Subcutaneous abdominal adipose tissue (tissue), 5 donors: ENCODE measurements at regions not wholly inside any gene's neighbourhood (a gene's known extent, or its start where the extent isn't known, plus 50 kb on each side); places are given as distances from the start of the nearest gene placed in this dataset.

Experiments used
- H3K27ac ChIP-seq: one replicate; pipeline ENCODE4 v1.7.0; 2013; ENCODE audit warnings: low read depth, mild to moderate bottlenecking, inconsistent platforms, low read length, moderate library complexity
- H3K27me3 ChIP-seq, 5 donors: one replicate each; pipeline ENCODE4 v1.7.0; 2013; ENCODE audit warnings: low read length in 5 of 5, inconsistent platforms in 1 of 5; ENCODE audit not compliant: control insufficient read depth in 5 of 5, insufficient read depth in 4 of 5
- H3K36me3 ChIP-seq, 5 donors: one replicate each; pipeline ENCODE4 v1.7.0; 2013; ENCODE audit warnings: low read length in 5 of 5; ENCODE audit not compliant: control insufficient read depth in 5 of 5, insufficient read depth in 5 of 5
- H3K4me1 ChIP-seq, 5 donors: one replicate each; pipeline ENCODE4 v1.7.0; 2013; ENCODE audit warnings: low read length in 5 of 5, mild to moderate bottlenecking in 3 of 5, moderate library complexity in 1 of 5; ENCODE audit not compliant: control insufficient read depth in 5 of 5, insufficient read depth in 5 of 5
- H3K4me3 ChIP-seq, 5 donors: one replicate each; pipeline ENCODE4 v1.7.0; 2013; ENCODE audit warnings: low read length in 5 of 5, low read depth in 1 of 5
- H3K9ac ChIP-seq, 5 donors: one replicate each; pipeline ENCODE4 v1.7.0; 2013; ENCODE audit warnings: low read length in 5 of 5, mild to moderate bottlenecking in 4 of 5, moderate library complexity in 3 of 5
- H3K9me3 ChIP-seq, 5 donors: one replicate each; pipeline ENCODE4 v1.7.0; 2013; ENCODE audit warnings: low read length in 5 of 5; ENCODE audit not compliant: control insufficient read depth in 5 of 5
- donor health status: healthy.
- donor health status: healthy.
- donor health status: healthy.
- donor health status: healthy.
- donor health status: healthy.

DNA sequence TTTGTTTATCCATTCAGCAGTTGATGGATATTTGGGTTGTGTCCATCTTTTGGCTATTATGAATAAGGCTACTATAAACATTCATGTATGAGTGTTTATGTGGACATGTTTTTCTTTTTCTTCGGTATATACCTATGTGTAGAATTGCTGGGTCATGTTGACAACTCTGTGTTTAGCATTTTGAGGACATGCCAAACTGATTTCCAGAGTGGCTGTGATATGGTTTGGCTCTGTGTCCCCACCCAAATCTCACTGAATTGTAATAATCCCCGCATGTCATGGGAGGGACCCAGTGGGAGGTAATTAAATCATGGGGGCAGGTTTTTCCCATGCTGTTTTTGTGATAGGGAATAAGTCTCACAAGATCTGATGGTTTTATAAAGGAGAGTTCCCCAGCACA lies 439.7 kb downstream of the UTRN start:
- Histone ChIP-seq H3K9ac (no peak overlapping the region), H3K4me1 (no peaks in the 10 kb centered on the region), H3K4me3 (no peak overlapping the region), H3K27ac (no peak overlapping the region), H3K9me3 (no peaks in the 10 kb centered on the region), H3K27me3 (no peaks in the 10 kb centered on the region), H3K36me3 (peaks cover 0 to 13% (median 8%) of the 10 kb centered on the region in 5 donors)

DNA sequence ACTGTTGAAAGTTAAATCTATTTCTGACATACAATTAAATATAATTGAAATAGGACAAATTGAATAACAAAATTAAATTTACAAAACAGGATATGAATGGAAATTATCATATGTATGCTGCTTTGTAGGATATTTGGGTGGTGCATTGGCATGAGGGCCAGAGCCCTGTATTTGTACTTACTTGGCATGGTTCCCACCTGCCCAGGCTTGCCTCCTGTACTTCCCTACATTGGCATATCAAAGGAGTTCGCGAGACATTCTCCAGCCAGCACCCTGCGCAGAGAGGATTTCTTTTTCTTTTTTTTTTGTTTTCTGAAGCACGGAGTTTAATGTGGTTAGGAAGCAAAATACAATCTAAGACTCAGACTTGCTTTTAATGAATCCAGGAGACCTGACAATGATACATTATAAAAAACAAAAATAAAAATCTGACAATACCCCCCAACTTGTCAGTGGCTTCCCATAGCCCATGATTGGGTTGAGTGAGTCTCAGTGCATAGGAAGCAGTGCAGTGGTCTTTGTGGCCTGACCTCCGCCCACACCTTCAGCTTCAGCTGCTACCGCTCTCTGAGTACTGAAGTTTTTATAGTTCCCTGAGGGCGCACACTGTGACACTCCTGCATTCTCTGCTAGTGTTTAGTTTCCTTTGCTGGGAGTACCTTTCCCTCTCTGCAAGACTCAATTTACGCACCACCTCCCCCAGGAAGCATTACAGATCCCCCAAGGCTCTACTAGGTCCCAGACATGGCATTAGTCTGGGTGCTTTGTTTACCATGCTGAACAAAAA lies 440.8 kb downstream of the UTRN start:
- peaks cover 0 to 10% (median 5%) of the 10 kb centered on the region in 5 donors for H3K36me3 ChIP-seq
- H3K27ac ChIP-seq = no peak overlapping the region
- H3K4me3 ChIP-seq = no peak overlapping the region
- H3K4me1 ChIP-seq = no peaks in the 10 kb centered on the region
- H3K27me3 ChIP-seq = no peaks in the 10 kb centered on the region
- no peaks in the 10 kb centered on the region for H3K9me3 ChIP-seq
- no peak overlapping the region for H3K9ac ChIP-seq

DNA sequence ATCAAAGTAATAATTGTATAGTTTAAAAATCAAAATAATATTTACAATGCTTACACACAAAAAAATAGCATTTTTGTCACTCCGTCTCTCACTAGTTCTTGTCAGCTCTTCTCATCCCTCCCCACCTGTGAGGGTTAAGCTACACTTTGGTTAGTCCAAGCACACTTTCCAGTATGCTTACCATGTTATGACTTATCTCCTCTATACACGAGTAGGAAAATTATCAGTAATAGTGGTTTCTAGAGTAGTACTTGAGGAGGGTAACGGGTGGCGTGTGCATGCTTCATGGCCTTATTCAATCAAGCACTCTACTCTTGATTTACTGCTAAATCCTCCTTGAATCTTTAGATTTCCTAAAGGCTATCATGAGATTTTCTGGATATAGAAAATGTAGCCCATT lies 443.7 kb downstream of the UTRN start:
- no peaks in the 10 kb centered on the region for H3K27me3 ChIP-seq
- H3K9ac ChIP-seq = no peak overlapping the region
- no peaks in the 10 kb centered on the region for H3K4me1 ChIP-seq

DNA sequence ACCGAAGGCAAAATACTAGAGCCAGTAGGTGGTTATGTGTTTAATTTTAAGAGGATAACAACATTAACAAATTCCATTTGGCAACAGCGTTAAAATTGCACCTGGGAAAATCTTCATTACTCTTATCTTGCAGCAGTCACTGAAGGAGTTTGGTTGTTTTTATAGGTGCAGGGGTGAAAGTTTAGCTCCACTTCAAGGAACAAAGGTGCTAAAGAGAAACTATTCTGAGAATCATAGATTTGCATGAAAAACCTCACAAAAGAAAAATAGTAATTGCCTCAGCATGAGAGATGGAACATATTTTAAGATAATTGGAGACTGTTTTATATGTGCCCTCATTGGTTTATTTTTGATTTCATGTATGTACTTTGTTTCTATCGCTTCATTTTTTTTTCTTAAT lies 444.4 kb downstream of the UTRN start:
- Histone ChIP-seq H3K27ac (no peak overlapping the region), H3K4me1 (no peaks in the 10 kb centered on the region), H3K27me3 (no peaks in the 10 kb centered on the region), H3K9ac (no peak overlapping the region), H3K9me3 (no peaks in the 10 kb centered on the region), H3K36me3 (peaks cover 23 to 30% (median 26%) of the 10 kb centered on the region in 5 donors), H3K4me3 (no peak overlapping the region)

More for the DNA sequence above, 443.7 kb downstream of the UTRN start:
- Histone ChIP-seq H3K4me3 (no peak overlapping the region), H3K27ac (no peak overlapping the region), H3K9me3 (no peaks in the 10 kb centered on the region), H3K36me3 (peaks cover 19 to 25% (median 21%) of the 10 kb centered on the region in 5 donors)

DNA sequence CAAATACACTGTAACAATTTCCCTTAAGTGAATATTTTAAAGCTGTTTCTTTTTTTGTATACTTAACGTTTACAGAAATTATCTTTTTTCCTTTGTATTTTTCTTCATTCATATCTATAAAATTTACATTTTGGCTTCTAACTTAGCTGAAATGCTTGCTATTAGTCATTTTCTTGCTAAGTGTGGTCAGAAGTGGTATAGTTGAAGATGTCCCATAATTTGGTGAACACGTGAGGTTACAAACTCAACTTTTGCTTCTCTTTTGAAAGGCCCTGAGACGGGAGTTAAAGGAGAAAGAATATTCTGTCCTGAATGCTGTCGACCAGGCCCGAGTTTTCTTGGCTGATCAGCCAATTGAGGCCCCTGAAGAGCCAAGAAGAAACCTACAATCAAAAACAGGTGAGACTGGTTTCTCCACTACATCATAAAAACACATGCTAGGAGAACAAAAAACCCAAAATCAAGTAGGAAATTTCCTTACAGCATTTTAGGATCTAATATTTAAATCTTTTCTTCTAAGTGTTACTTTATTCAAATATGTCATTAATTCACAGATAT lies 445.0 kb downstream of the UTRN start:
- Histone ChIP-seq H3K36me3 (peaks cover 26 to 34% (median 32%) of the 10 kb centered on the region in 5 donors), H3K27ac (no peak overlapping the region), H3K4me3 (no peak overlapping the region)

DNA sequence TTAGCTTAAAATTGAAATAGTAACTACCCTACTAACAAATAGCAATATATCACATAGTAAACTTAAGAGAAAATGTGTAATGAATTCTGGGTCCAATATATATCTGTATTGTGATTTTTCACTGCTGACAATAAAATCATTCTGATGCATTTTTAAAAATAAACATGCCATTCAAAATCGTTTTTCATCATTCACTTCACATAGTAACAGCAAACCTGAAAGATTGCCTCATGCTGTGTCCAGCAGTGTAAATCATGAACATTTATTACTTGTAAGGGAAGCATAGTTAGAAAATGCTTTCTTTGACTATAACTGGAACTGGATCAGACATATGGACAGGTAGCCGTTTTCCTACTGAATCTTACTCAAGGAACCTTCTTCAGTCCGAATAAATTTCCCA lies 446.1 kb downstream of the UTRN start:
- no peak overlapping the region for H3K4me3 ChIP-seq
- no peaks in the 10 kb centered on the region for H3K4me1 ChIP-seq
- H3K27ac ChIP-seq = no peak overlapping the region
- no peaks in the 10 kb centered on the region for H3K9me3 ChIP-seq
- H3K36me3 ChIP-seq = peaks cover 26 to 37% (median 32%) of the 10 kb centered on the region in 5 donors
- H3K9ac ChIP-seq = no peak overlapping the region
- no peaks in the 10 kb centered on the region for H3K27me3 ChIP-seq

More for the DNA sequence above, 445.0 kb downstream of the UTRN start:
- Histone ChIP-seq H3K27me3 (no peaks in the 10 kb centered on the region), H3K9me3 (no peaks in the 10 kb centered on the region), H3K9ac (no peak overlapping the region), H3K4me1 (no peaks in the 10 kb centered on the region)

DNA sequence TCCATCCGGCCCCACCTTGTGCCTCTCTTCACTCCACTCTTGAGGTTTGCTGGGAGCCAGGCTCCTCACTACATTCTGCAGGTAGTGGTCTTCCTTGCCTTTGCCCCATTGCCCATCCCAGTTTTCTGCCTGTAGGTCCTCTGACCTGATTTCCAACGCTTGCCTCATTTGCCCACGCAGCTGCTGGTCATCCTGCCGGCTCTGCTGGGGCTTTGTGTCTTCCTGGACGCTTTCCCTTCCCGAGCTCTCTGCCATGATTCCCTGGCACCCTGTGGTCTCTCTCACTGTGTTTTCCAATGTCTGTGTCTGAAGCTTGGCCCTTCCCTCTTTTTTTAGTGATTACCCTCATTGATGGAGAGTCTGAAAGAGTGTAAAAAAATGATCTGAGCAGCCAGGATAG lies 451.6 kb downstream of the UTRN start:
- Histone ChIP-seq H3K27ac (no peak overlapping the region), H3K9ac (no peak overlapping the region), H3K4me3 (no peak overlapping the region), H3K4me1 (no peaks in the 10 kb centered on the region), H3K36me3 (peaks cover 26 to 54% (median 34%) of the 10 kb centered on the region in 5 donors), H3K27me3 (no peaks in the 10 kb centered on the region), H3K9me3 (no peaks in the 10 kb centered on the region)

DNA sequence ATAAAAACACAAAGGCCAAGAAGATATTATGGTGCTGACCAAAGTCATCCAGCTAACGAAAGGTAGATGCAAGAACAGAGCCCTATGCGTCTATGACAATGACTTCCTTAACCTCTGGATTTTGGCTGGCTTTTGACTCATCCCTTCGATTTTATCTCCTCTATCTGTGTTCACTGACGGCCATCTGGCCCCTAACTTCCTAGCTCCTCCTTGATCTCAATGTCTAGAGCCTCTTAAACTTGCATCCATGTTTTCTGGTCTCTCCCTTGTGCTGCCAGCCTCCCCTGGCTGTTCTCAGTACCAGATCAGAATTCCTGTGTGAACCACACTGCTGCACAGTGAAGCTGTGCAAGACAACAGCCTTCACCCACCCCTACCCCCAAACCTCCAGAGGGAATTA lies 452.9 kb downstream of the UTRN start:
- peaks cover 16 to 44% (median 24%) of the 10 kb centered on the region in 5 donors for H3K36me3 ChIP-seq
- no peak overlapping the region for H3K9ac ChIP-seq
- H3K9me3 ChIP-seq = no peaks in the 10 kb centered on the region
- no peaks in the 10 kb centered on the region for H3K4me1 ChIP-seq
- H3K27ac ChIP-seq = no peak overlapping the region
- no peak overlapping the region for H3K4me3 ChIP-seq
- H3K27me3 ChIP-seq = no peaks in the 10 kb centered on the region

DNA sequence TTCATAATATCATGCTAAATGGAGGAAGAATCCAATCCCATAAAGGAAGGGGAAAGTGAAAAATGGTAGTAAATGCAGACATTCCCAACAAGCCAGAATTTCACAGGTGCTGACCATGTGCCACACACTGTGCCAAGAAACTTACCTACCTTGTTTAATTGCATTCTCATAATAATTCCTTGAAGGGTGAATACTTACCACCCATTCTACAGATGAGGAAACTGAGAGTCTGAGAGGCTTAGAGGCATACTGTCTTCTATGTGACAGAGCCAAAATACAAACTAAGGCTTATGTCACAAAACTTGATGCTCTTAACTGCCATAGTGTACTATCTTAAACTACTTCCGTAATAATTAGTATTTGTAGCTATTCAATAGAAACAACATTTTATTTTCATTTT lies 454.7 kb downstream of the UTRN start:
- Histone ChIP-seq H3K27ac (no peak overlapping the region), H3K9ac (no peak overlapping the region), H3K9me3 (no peaks in the 10 kb centered on the region), H3K36me3 (peaks cover 4 to 31% (median 14%) of the 10 kb centered on the region in 5 donors), H3K27me3 (no peaks in the 10 kb centered on the region), H3K4me3 (no peak overlapping the region), H3K4me1 (no peaks in the 10 kb centered on the region)

DNA sequence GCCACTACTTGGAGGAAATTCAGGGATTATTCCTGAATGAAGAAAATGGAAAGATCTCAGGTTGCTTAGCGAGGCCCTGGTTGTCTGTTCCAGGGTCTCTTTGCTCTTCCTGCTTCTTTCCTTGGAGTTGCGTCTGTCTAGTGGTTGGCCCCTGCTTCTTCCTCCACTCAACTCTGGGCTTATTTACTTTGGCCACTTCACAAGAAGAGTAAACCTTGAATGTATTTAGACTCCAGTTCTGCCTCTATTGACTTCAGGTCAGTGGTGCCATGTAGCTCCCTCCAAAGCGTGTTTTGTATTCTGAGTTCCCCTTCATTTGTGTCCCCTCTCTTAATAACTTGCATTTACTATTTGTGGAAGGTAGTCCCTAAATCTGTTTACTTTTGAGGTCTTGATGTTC lies 456.5 kb downstream of the UTRN start:
- no peaks in the 10 kb centered on the region for H3K27me3 ChIP-seq
- no peak overlapping the region for H3K27ac ChIP-seq
- no peak overlapping the region for H3K9ac ChIP-seq
- H3K4me3 ChIP-seq = no peak overlapping the region
- no peaks in the 10 kb centered on the region for H3K4me1 ChIP-seq
- H3K36me3 ChIP-seq = peaks cover 4 to 22% (median 13%) of the 10 kb centered on the region in 5 donors
- no peaks in the 10 kb centered on the region for H3K9me3 ChIP-seq
